ENCODE measurements at regions not wholly inside any gene's neighbourhood (a gene's known extent, or its start where the extent isn't known, plus 50 kb on each side); places are given as distances from the start of the nearest gene placed in this dataset.
"Not testable (repeated sequence)": the region's sequence is repeated elsewhere in the genome, so short reads cannot be mapped to it uniquely, and the experiment has no call there.

DNA sequence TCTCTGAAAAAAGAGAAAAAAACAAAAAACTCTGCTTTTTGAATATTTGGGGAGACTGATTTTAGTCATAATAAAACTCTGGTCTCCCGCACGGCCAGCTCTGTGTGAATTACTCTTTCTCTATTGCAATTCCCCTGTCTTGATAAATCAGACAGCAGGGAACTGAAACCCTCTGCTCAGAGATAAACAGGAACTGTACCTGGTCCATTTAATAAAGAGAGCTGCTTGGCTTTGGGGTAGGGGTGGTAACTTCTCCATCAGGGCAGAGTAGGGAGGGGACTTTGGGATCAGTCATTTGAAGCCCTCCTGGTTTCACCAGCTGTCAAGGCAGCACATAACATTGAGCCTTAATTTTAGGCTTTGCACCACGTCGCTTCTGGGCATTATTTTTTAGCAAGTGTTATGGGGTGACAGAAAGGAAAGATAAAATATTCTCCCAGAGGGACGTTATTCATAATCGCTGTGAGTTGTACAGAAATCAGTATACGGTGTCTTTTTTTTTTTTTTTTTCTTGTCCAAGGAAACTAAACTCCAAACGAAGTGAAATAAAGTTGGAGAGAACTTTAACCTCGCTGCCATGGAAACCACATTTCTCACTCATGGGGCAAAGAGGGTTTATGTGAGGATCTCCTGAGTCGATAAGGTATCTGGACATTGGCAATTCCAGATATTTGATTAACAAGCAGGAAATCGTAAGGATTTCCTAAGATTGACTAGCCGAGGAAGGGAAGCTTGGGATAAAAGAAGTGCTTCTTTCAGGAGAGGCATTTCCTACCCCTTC, 99.0 kb upstream of the MRI1 start:
- DNase-seq, result no peak

DNA sequence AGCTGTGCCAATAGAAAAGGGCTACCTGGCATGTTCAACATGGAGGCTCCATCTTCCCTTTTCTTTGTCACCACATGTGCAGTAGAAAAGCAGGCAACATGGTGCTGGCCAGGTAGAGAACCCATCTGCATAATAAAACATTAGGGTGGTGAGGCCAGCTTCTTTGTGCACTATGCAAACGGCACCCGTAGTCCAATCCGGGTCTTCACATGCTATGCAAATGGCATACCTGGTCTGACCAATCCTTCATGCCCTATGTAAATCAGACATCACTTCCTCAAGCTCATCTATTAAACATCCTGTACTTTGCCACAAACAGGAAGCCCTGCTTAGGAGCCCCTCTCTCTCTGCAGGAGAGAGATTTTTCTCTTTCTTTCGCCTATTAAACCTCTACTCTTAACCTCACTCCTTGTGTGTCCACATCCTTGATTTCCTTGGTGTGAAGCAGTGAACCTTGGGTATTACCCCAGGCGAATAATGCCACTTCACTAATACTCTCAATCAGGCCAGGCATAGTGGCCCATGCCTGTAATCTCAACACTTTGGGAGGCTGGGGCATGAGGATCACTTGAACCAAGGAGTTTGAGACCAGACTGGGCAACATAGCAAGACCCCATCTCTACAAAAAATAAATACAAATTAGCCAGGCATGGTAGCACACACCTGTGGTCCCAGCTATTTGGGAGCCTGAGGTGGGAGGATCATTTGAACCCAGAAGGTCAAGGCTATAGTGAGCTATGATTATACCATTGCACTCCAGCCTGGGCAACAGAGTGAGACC, 111.3 kb upstream of the MRI1 start:
- DNase-seq, result no peak

DNA sequence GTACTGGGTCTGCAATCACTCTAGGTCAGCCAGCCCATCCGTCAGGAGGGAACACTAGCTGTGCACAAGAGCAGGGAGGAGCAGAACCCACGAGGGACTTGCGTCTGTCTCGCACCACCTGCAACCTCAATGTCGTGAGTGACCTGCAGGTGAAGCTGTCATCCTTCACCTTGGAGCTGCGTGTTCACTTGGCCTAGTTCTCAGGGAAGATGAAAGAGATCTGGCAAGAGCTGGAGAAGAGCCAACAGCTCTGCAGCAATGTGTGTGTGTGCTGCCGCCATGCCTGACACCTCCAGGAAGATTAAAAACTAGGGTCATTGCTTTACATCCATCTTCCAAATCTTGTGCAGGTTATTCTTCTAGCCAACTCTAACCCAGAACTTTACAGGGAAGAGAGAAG, 117.6 kb upstream of the MRI1 start:
- DNase-seq, result no peak

DNA sequence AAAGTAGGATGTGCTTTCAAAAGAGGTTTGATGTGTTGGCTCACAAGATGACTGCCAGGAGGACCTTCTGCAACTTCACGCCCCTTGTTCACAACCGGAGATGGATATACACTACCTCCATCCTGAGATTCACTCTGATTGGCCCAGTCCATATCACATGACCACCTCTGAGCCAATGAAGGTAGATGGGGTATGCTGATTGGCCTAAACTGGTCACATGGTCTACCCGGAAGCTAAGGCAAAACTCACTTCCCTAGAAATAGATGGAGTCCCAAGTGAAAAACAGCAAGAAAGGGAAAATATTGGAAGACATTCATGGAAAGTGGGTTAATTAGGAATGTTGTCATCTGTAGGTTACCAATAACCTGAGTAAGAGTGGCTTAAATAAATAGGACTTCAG, 119.7 kb upstream of the MRI1 start:
- DNase-seq, result no peak

DNA sequence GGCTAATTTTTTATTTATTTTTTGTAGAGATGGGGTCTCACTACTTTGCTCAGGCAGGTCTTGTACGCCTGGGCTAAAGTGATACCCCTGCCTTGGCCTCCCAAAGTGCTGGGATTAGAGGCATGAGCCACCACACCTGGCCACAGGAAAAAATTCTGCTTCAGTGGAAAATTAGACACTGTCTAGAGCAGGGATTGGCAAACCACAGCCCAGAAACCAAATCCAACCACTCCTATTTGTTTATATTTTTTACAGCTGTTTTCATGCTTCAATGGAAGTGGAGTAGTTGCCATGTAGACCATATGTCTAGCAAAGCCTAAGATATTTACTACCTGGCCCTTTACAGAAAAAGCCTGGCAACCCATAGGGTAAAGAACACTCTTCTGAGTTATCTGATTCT, 123.7 kb upstream of the MRI1 start:
- DNase-seq, result no peak

DNA sequence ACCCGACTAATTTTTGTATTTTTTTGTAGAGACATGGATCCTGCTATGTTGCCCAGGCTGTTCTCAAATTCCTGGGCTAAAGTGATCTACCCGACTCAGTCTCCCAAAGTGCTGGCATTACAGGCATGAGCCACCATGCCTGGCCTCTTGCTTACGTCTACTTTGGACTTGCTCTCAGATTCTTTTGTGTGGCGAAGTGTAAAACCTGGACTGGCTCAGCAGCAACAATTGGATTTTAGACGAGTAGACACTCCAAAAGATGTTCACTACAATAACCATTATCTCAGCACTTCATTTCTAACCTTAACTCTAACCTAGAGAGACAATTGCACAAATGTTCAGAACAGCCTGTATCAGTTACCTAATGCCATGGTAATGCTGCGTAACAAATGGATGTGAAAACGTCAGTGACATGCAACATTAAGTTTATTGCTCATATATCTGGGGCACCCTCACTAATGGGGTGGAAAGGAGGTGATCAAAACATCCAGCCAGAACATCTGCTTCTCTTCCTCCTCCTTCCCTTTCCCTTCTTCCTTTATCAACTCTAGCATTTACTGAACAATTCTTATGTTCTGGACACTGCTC, 124.9 kb upstream of the MRI1 start:
- no peak for DNase-seq

DNA sequence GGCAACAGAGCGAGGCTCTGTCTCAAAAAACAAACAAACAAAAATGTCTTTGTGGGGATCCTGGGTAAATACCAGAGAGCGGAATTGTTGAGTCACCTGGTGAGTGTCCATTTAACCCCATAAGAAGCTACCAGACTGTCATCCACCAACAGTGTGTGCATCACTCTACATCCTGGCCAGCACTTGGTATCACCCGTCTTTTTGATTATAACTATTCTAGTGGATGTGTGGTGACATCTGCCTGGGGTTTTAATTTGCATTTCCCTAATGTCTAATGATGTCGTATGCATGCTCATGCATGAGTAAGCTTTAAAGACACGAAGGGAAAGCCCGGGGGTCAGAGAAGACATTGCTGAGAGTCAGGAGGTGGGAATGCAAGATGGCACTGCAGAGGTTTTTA, 126.7 kb upstream of the MRI1 start:
- DNase-seq, result no peak

DNA sequence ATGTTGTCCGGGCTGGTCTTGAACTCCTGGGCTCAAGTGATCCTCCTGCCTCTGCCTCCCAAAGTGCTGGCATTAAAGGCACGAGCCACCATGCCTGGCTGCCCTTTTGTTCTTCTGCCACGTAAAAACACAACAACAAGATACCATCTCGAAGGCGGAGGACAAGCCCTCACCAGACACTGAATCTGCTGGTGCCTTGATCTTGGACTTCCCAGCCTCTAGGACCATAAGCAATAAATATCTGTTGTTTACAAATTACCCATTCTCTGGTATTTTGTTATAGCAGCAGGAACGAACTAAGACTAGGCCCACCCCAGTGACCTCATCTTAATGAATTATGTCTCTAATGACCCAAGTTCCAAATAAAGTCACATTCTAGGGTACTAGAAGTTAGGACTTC, 128.4 kb upstream of the CACNA1A start:
- DNase-seq, result no peak

DNA sequence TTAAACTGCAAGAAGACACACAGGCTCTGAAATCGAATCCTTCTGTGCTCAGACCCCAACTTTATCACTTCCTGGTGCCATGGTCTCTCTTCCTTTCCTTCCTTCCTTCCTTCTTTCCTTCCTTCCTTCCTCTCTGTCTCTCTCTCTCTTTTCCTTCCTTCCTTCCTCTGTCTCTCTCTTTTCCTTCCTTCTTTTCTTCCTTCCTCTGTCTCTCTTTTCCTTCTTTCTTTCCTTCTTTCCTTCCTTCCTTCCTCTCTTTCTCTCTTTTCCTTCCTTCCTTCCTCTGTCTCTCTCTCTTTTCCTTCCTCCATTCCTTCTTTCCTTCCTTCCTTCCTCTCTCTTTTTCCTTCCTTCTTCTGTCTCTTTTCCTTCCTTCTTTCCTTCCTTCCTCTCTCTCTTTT, 127.2 kb upstream of the CACNA1A start:
- no peak for DNase-seq

DNA sequence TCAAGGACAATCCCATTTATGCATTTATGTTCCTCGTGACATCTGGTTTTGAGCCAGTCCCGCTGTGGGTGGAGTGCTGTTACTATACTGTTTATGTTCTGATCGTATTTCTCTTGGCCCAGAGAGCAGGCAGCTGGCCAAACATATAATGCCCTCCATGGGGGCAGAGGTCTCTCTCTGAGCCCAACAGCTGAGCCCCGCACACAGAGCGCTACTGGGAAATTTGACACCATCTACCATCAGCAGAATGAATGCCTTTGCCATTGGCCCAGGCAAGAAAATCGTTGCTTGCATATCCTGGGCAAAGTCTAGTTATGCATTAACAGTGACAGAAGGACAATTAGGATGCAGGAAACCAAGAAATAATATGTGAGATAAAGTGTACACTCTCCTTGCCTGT, 126.8 kb upstream of the CACNA1A start:
- no peak for DNase-seq

DNA sequence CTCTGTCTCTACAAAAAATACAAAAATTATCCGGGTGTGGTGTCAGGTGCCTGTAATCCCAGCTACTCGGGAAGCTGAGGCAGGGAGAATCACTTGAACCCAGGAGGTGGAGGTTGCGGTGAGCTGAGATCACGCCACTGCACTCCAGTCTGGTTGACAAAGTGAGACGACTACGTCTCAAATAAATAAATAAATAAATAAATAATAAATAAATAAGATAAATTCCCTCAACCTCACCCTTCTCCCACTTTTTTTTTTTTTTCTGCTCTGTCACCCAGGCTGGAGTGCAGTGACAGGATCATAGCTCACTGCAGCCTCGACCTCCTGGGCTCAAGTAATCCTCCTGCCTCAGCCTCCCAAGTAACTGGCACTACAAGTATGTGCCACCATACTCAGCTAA, 125.9 kb upstream of the CACNA1A start:
- DNase-seq, result not testable (repeated sequence)

DNA sequence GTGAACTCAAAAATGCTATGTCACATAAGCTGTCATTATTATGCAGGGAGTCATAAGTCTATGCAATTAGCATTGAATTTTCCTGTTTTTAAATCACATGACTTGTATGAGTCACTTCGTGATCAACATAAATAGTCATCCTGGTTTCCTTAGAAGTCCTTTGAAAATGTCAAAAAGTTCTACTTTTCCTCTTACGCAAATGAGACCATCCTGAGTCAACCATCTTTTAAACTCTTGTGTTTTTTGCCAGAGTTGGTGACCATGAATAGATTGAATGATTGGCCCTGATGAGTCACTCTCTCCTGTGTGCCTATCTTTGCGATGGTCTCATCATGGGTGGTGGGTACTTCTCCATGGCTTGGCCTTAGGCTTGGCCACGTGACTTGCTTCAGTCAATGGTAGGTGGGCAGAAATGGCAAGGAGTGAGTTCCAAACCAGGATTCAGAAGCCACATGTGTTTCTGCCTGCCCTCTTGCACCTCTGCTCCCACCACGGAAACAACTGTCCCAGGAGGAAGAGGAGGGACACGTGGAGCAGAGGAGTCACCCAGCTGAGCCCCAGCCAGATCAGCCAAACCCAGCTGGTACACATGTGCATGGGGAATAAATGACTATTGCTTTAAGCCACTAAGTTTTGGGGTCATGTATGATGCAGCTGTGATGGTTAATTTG, 123.5 kb upstream of the CACNA1A start:
- DNase-seq, result no peak

DNA sequence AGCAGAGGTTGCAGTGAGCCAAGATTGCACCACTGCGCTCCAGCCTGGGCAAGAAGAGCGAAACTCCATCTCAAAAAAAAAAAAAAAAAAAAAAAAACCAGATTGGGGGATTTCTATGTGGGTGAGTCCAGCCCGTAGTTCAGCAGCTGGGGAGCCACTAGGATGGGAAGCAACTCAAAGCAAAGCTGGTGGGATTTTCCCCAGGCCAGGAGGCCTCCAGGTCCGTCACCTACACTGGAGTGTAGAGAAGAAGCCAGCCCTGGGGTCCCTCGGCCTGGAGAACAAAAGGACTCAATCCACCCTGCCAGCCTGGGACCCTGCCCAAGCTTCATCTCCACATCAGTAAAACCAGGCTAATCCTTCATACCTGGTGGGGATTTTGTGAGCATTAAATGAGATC, 121.3 kb upstream of the CACNA1A start:
- no peak for DNase-seq

DNA sequence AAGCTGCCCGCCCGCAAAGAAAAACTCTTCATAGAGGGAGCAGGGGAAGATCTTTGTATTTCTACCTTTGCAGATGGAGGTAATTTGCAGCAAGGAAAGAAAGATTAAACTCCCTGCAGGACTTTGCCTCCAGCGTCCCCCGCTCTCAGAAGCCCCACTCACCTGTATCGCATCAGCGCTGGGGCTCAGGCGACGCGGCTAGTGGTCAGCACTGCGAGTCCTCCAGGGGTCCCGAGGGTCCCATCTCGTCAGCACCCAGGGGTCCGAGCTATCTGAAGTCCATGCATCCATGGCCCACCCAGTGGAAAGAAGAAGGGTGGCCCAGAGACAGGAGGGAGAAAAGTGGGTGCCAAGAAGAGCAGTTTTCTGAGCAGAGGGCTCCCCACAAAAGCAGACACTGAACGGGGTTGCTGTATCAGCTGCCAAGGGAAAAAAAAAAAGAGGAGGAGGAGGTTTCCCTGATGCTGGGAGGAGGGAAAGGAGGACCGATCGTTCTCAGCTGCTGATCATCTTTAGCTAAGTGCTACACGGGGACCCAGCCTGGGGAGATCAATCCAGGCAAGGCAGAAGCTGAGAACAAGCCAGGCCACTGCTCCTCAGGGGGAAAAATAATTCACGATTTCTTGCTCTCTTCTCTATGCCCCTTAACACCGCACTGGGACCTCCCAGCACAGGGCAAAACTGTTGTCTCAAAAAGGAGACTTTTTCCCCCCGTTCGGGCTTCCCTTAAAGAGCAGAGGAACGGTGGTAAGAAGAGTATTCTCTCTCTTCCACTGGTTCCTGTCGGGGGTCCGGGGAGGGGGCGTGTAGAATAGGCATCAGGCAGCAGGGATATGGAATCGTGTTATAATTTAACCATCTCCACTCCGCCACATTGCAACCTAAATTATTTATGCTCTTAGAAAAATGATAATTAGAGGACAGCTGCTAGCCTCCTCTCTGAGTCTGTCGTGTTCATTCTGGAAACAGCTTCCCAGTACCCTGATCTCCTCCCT, 117.7 kb upstream of the CACNA1A start:
- peak in 7 of 56 donors; percentile 2 to 33 (median 14) for DNase-seq

DNA sequence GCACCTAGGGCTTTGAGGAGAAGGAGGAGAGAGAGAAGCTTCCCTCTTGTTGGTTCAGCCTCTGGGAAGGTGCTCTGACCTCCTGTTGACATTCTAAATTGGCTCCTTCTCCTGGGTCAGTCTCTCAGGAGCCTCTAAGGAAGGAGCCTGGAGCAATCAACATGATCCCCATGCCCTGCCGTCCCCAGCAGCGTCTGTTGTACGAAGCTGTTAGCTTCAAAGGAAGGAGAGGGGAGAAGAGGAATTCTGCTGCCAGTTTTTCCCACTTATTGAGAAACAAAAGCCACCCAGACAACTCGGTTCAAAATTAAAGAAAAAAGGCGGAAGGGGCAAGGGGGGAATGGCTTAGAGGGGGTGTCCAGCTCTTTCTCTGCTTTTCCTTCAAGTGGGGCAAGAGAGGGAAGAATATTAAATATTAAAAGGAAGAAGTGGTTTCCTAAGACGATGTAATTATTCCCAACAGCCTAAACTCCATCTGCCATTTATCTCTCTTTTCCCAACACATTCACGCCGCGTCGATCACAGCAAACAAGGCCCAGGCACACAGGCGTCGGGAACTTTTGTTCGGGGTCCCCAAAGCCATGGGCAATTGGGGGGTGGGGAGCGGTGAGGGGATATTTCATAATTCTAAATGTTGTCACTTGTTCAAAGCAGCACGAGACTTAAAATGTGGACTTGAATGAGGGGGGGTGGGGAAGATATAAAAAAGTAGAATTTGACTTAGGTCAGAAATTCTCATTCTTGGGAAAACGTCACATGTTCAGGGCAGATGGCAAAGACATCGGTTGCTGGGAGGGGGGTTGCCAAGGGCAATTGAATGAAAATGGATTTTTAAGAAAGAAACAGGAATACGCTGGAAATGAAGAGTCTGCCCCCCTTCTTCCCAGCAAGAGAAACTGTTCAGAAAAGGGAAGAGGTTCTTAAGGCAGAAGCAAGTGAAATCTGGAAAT, 116.8 kb upstream of the CACNA1A start:
- peak in 1 of 56 donors; percentile 36 for DNase-seq

DNA sequence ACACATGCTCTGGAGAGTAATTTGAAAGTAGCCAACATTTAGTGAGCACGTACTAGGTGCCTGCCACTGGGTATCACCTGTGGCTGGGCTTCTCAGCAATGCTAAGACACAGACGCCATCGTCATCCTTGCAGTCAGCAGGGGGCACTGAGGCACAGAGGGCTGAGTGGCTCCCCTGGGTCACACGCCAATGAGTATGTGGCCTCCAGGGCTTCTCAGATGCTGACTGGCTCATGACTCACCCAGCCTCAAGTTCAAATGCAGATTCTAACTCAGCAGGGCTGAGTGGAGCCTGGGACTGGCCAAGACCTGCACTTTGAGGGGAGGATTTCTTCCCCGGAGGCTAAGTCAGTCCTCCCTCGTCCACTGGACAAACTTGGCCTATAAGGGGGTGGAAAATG, 115.1 kb upstream of the CACNA1A start:
- peak in 1 of 56 donors; percentile 4 for DNase-seq

DNA sequence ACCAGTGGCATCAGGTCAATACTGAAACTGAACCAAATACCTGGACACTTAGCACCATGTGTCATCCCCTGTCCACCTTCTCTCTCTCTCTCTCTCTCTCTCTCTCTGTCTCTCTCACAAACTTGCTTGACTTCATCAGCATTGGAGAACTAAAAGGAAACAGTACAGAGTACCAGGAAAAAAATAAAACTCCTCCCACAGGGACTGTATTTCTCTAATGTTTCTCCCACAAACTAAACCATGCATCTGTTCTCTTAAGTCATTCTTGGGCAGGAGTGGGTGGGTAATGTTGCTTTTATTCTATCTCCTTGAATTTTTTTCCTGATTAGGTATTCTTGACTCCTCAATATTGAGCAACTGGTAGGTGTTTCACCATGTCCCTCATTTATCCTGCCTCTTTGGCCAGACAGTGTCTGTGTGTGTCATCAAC, 112.9 kb upstream of the CACNA1A start:
- DNase-seq, result no peak

DNA sequence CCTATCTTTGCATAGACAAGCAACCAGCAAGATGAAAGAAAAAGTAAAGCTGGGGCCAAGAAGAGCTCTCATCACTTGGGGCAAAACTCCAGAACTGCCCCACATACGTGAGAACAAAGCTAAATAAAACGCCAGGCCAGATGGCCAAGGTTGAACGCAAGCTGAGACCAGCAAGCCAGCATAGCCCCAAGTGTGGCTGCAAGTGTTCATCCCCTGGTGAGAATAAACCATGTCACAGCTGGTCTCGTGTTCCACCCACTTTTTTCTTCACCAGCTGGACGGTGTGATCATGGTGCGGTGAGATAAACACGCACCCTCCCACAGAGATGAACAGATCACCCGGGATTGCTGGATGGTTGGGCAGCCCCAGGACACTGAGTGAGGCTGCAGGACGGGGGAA, 109.6 kb upstream of the CACNA1A start:
- peak in 6 of 56 donors; percentile 6 to 10 (median 8) for DNase-seq

DNA sequence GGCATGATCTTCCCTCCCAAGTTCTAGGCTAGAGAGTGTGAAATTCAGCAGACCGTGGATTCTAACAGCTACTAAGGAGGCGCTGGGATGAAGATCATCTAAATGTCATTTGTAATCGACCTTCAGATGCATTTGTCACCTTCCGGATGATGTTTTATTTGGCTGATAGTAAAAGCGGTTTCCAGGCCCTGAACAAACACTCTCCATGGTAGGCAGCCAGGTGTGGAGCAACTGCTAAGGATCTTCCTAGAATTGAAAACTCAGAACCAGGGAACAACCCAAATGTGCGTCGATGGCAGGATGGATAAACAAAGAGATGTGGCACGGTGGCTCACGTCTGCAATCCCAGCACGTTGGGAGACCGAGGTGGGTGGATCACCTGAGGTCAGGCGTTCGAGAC, 107.2 kb upstream of the CACNA1A start:
- DNase-seq, result no peak
